HepG2 (cell line): ENCODE measurements at regions not wholly inside any gene's neighbourhood (a gene's known extent, or its start where the extent isn't known, plus 50 kb on each side); places are given as distances from the start of the nearest gene placed in this dataset.

Source experiments
- ATAC-seq: fragments of 200-7000 bp; cut with Tn5 transposase; 3 replicates; pipeline ENCODE4 v1.9.1; 2020; ENCODE audit warnings: mild to moderate bottlenecking, moderate library complexity
- BruUV-seq: library from RNA; stranded (reverse); fragments of 400-500 nt; replicated peaks from 2 replicates; lab custom pipeline; 2021; lab: Mats Ljungman, UMichigan
- CTCF ChIA-PET: fragments of 300-600 bp; formaldehyde crosslinking; extraction: SDS; loops from one replicate; lab custom pipeline; 2021; ENCODE audit warnings: low total read pairs, inconsistent platforms, low intra/inter-chr PET ratio; lab: Yijun Ruan, JAX
- POLR2A ChIA-PET: fragments of 350-600 bp; sonication (Branson Sonifier 250); formaldehyde crosslinking; loops from one replicate; lab custom pipeline; 2020; ENCODE audit warnings: antibody characterized with exemption, inconsistent platforms; lab: Yijun Ruan, JAX
- DNase-seq: peaks from one replicate; pipeline ENCODE4 v3.0.0-alpha.2; 2015; ENCODE audit warnings: low spot score
- FAIRE-seq: peaks from 3 replicates; lab custom pipeline; 2011; peaks lifted over from hg19 to GRCh38; lab: Jason Lieb, UNC
- H2AFZ ChIP-seq: one replicate; pipeline ENCODE4 v1.6.1; 2011; ENCODE audit warnings: low read length, inconsistent platforms
- H3K27ac ChIP-seq: fragments of 300-600 bp; 3 replicates; pipeline ENCODE4 v1.8.0; 2011; ENCODE audit warnings: mixed run types, mild to moderate bottlenecking, mixed read lengths, low read length, inconsistent platforms; ENCODE audit not compliant: insufficient read depth; ENCODE audit errors: extremely low read length
- H3K27me3 ChIP-seq, 2 experiments: fragments of 200-600 bp in 1 of 2; 2 replicates in 1 of 2; 3 replicates in 1 of 2; pipeline versions ENCODE4 v1.6.0 to v1.8.0; 2011; ENCODE audit warnings: low read length in 2 of 2, mild to moderate bottlenecking in 2 of 2, moderate library complexity in 2 of 2, inconsistent platforms in 1 of 2; ENCODE audit not compliant: insufficient read depth in 2 of 2, control insufficient read depth in 1 of 2
- H3K36me3 ChIP-seq, 2 experiments: fragments of 200-600 bp in 1 of 2; replicated peaks in 1 of 2; 2 replicates in 1 of 2; 3 replicates in 1 of 2; pipeline versions ENCODE4 v1.5.1 to v1.8.0; 2011; ENCODE audit warnings: low read length in 2 of 2, inconsistent platforms in 1 of 2; ENCODE audit not compliant: insufficient read depth in 2 of 2, control insufficient read depth in 1 of 2
- H3K4me1 ChIP-seq: 2 replicates; pipeline ENCODE4 v1.5.1; 2012; ENCODE audit warnings: low read length, inconsistent platforms; ENCODE audit not compliant: insufficient read depth
- H3K4me2 ChIP-seq: 2 replicates; pipeline ENCODE4 v1.6.0; 2011; ENCODE audit warnings: low read depth, low read length, inconsistent platforms
- H3K4me3 ChIP-seq, 3 experiments: fragments of 200-600 bp in 1 of 3; sonication (generic), shearing (Covaris generic) in 1 of 3; replicated peaks in 1 of 3; 2 replicates each; pipeline ENCODE4 v1.5.1; 2011 to 2016; ENCODE audit warnings: low read length in 3 of 3, inconsistent platforms in 2 of 3, low read depth in 2 of 3, mild to moderate bottlenecking in 2 of 3, control low read depth in 1 of 3, mixed read lengths in 1 of 3; ENCODE audit not compliant: insufficient read depth in 1 of 3
- H3K79me2 ChIP-seq: one replicate; pipeline ENCODE4 v1.6.1; 2011; ENCODE audit warnings: low read length, inconsistent platforms; ENCODE audit not compliant: insufficient read depth
- H3K9ac ChIP-seq: 2 replicates; pipeline ENCODE4 v1.6.0; 2011; ENCODE audit warnings: mild to moderate bottlenecking, low read depth, low read length, inconsistent platforms; ENCODE audit not compliant: insufficient read depth
- H3K9me3 ChIP-seq: 2 replicates; pipeline ENCODE4 v1.5.1; 2012; ENCODE audit warnings: mild to moderate bottlenecking, low read length
- H4K20me1 ChIP-seq: 2 replicates; pipeline ENCODE4 v1.6.0; 2011; ENCODE audit warnings: inconsistent platforms, mild to moderate bottlenecking, low read length, moderate library complexity; ENCODE audit not compliant: insufficient read depth
- MAFF ChIP-seq: IDR thresholded peaks from 2 replicates; pipeline ENCODE4 v1.6.1; 2011; ENCODE audit warnings: low read depth, low read length, improper control_type of control experiment
- MAFK ChIP-seq, 2 experiments: IDR thresholded peaks in 1 of 2; conservative IDR thresholded peaks in 1 of 2; 2 replicates each; pipeline ENCODE4 v1.6.1; 2011; ENCODE audit warnings: improper control_type of control experiment in 2 of 2, low read length in 2 of 2
- NCOA2 ChIP-seq: sonication (generic); formaldehyde crosslinking; IDR thresholded peaks from 2 replicates; pipeline ENCODE4 v1.8.0; 2022; ENCODE audit warnings: inconsistent platforms
- ZNF276 ChIP-seq: sonication (generic); formaldehyde crosslinking; IDR thresholded peaks from 2 replicates; pipeline ENCODE4 v1.4.0; 2020; ENCODE audit warnings: mild to moderate bottlenecking, low read depth, missing genetic modification reagents
- ZNF383 ChIP-seq: sonication (generic); formaldehyde crosslinking; IDR thresholded peaks from 2 replicates; pipeline ENCODE4 v1.4.0; 2020; ENCODE audit warnings: missing genetic modification reagents, mild to moderate bottlenecking, borderline replicate concordance
- ZNF605 ChIP-seq: sonication (generic); formaldehyde crosslinking; IDR thresholded peaks from 2 replicates; pipeline ENCODE4 v1.8.0; 2022; ENCODE audit warnings: mild to moderate bottlenecking, missing genetic modification reagents
- ZSCAN29 ChIP-seq: sonication (generic); formaldehyde crosslinking; conservative IDR thresholded peaks from 2 replicates; pipeline ENCODE4 v1.4.0; 2020; ENCODE audit warnings: mild to moderate bottlenecking, missing genetic modification reagents
- WGBS: methylation state at CpG from one replicate; pipeline ENCODE4 v1.1.6; 2017; ENCODE audit warnings: low lambda C conversion rate; 5-methylcytosine and 5-hydroxymethylcytosine counted together
- in situ Hi-C: cut with HindIII; loops from 2 replicates; pipeline ENCODE4 v1.10.0; 2017; ENCODE audit warnings: low pct_unique_long_range_greater_than_20kb; ENCODE audit not compliant: extremely low pct_ligation_motif_present
- intact Hi-C: fragments of 100-400 bp; cut with micrococcal nuclease; formaldehyde crosslinking; loops from one replicate; pipeline ENCODE4 v1.10.0; 2022; ENCODE audit not compliant: unreplicated experiment

GRCh38 chr2:239712755-239713154 lies 311.9 kb upstream of the HDAC4 start:
- no TSS peak for BruUV-seq
- 8% methylated on average over 3 of the region's 3 CpGs for whole genome bisulfite sequencing
- Histone ChIP-seq H3K4me1 (no peaks in the 10 kb centered on the region), H3K36me3 (no peaks in the 10 kb centered on the region), H3K4me2 (no peak overlapping the region), H3K27me3 (peaks cover 8 to 53% of the 10 kb centered on the region in 2 experiments), H3K9ac (no peak overlapping the region), H3K4me3 (no peak overlapping the region)
- peak; percentile 23 for FAIRE-seq
- intact Hi-C loops (no loop called here), in situ Hi-C loops (no loop called here)
- TF ChIP-seq MAFF (peak; percentile 91), ZNF276 (CRISPR knock-in tag) (no peak), NCOA2 (CRISPR knock-in tag) (no peak), ZNF605 (CRISPR knock-in tag) (peak; percentile 59; the same call in 1 of the 2 replicates), ZNF383 (CRISPR knock-in tag) (no peak), MAFK (conservative IDR thresholded peaks at IDR 0.05 in 1 of 2, IDR thresholded peaks at IDR 0.05 in 1 of 2; ENCODE audit: low read length in 2 of 2) (peak; percentile 87 to 92), ZSCAN29 (CRISPR knock-in tag) (no peak)
- TF ChIP-seq, all 625 proteins: peak for 3
- CTCF ChIA-PET = no interaction called here
- peaks cover 15% of the 10 kb centered on the region for H3K9me3 ChIP-seq
- H4K20me1 ChIP-seq = no peaks in the 10 kb centered on the region
- H3K79me2 ChIP-seq = no peaks in the 10 kb centered on the region
- DNase-seq (no peak), ATAC-seq (no peak)
- H2AFZ ChIP-seq = no peak overlapping the region
- POLR2A ChIA-PET = no interaction called here
- no peak overlapping the region for H3K27ac ChIP-seq
